Activated CD8-positive, alpha-beta memory T cell treated with anti-CD3 and anti-CD28 coated beads for 48 hours (primary cell): ENCODE measurements at regions not wholly inside any gene's neighbourhood (a gene's known extent, or its start where the extent isn't known, plus 50 kb on each side); places are given as distances from the start of the nearest gene placed in this dataset.
"Not testable (repeated sequence)": the region's sequence is repeated elsewhere in the genome, so short reads cannot be mapped to it uniquely, and the experiment has no call there.

Source experiments
- DNase-seq, 3 experiments: peaks; one replicate each; pipeline ENCODE4 v3.0.0-alpha.2; 2020; ENCODE audit warnings: low read depth in 2 of 3, low spot score in 2 of 3

GRCh38 chr2:111250448-111251030 is 129.8 kb downstream of the BCL2L11 start:
- DNase-seq: no peak

- DNase-seq: no peak
Measured at GRCh38 chr2:111251711-111252110, 131.0 kb downstream of the BCL2L11 start.

- DNase-seq: no peak
Measured at GRCh38 chr2:111252436-111252835, 131.7 kb downstream of the BCL2L11 start.

- DNase-seq: not testable (repeated sequence)
Measured at GRCh38 chr2:111254916-111255315, 134.2 kb downstream of the BCL2L11 start.

- not testable (repeated sequence) for DNase-seq
Measured at GRCh38 chr2:111256628-111257027, 135.9 kb downstream of the BCL2L11 start.

GRCh38 chr2:111257607-111258006 is 136.9 kb downstream of the BCL2L11 start:
- not testable (repeated sequence) for DNase-seq

GRCh38 chr2:111258318-111258717 is 137.6 kb downstream of the BCL2L11 start:
- DNase-seq: not testable (repeated sequence)

- DNase-seq: not testable (repeated sequence)
Measured at GRCh38 chr2:111262627-111263379, 142.1 kb downstream of the BCL2L11 start.

GRCh38 chr2:111263380-111264017 is 142.8 kb downstream of the BCL2L11 start:
- DNase-seq: not testable (repeated sequence)

- not testable (repeated sequence) for DNase-seq
Measured at GRCh38 chr2:111264956-111265355, 144.2 kb downstream of the BCL2L11 start.

- DNase-seq: not testable (repeated sequence)
Measured at GRCh38 chr2:111266556-111266955, 145.8 kb downstream of the BCL2L11 start.

- DNase-seq: not testable (repeated sequence)
Measured at GRCh38 chr2:111267038-111267437, 146.3 kb downstream of the BCL2L11 start.

- DNase-seq: not testable (repeated sequence)
Measured at GRCh38 chr2:111269761-111270323, 149.1 kb downstream of the BCL2L11 start.

- not testable (repeated sequence) for DNase-seq
Measured at GRCh38 chr2:111270569-111270968, 149.9 kb downstream of the BCL2L11 start.

GRCh38 chr2:111271647-111272304 is 151.1 kb downstream of the BCL2L11 start:
- not testable (repeated sequence) for DNase-seq

GRCh38 chr2:111273007-111273406 is 152.3 kb downstream of the BCL2L11 start:
- not testable (repeated sequence) for DNase-seq

GRCh38 chr2:111275047-111275853 is 154.5 kb downstream of the BCL2L11 start:
- not testable (repeated sequence) for DNase-seq

- not testable (repeated sequence) for DNase-seq
Measured at GRCh38 chr2:111275854-111276171, 155.1 kb downstream of the BCL2L11 start.

GRCh38 chr2:111278133-111278532 is 157.4 kb downstream of the BCL2L11 start:
- DNase-seq: not testable (repeated sequence)

- not testable (repeated sequence) for DNase-seq
Measured at GRCh38 chr2:111280709-111281286, 160.1 kb downstream of the BCL2L11 start.
